ENCODE measurements at regions not wholly inside any gene's neighbourhood (a gene's known extent, or its start where the extent isn't known, plus 50 kb on each side); places are given as distances from the start of the nearest gene placed in this dataset.

DNA sequence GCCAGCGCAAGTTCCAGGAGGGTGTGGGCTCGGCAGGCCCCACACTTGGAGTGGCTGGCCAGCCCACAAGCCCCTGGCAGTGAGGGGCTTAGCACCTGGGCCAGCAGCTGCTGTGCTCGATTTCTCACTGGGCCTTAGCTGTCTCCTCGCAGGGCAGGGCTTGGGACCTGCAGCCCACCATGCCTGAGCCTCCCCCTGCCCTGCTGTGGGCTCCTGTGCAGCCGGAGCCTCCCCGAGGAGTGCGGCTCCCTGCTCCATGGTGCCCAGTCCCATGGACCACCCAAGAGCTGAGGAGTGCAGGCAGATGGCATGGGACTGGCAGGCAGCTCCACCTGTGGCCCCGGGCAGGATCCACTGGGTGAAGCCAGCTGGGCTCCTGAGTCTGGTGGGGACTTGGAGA, 139.2 kb upstream of the CXCL13 start:
- TF ChIP-seq POLR2A (IDR thresholded peaks at IDR 0.05): no peak
- TF ChIP-seq POLR2AphosphoS5 (IDR thresholded peaks at IDR 0.05): no peak
- TF ChIP-seq EP300 (IDR thresholded peaks at IDR 0.05; ENCODE audit: low read depth): no peak
- TF ChIP-seq, protein P1, sequence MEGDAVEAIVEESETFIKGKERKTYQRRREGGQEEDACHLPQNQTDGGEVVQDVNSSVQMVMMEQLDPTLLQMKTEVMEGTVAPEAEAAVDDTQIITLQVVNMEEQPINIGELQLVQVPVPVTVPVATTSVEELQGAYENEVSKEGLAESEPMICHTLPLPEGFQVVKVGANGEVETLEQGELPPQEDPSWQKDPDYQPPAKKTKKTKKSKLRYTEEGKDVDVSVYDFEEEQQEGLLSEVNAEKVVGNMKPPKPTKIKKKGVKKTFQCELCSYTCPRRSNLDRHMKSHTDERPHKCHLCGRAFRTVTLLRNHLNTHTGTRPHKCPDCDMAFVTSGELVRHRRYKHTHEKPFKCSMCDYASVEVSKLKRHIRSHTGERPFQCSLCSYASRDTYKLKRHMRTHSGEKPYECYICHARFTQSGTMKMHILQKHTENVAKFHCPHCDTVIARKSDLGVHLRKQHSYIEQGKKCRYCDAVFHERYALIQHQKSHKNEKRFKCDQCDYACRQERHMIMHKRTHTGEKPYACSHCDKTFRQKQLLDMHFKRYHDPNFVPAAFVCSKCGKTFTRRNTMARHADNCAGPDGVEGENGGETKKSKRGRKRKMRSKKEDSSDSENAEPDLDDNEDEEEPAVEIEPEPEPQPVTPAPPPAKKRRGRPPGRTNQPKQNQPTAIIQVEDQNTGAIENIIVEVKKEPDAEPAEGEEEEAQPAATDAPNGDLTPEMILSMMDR (IDR thresholded peaks at IDR 0.05): no peak
- Histone ChIP-seq H3K36me3 (no peaks in the 10 kb centered on the region), H3K4me3 (no peak overlapping the region), H3K4me1 (no peaks in the 10 kb centered on the region), H3K9me3 (no peaks in the 10 kb centered on the region), H3K27me3 (no peaks in the 10 kb centered on the region), H3K27ac (no peak overlapping the region)
- in situ Hi-C loops (cut with MboI; ENCODE audit: low pct_ligation_motif_present in 1 of 4, low pct_unique_long_range_greater_than_20kb in 1 of 4, low sequenced_read_pairs in 3 of 4) (loop anchor here in 1 of 4 donors (25.0 kb wide), 1 partner anchor 121 kb away; no protein-coding TSS in a partner anchor), intact Hi-C loops (cut with DNase I; ENCODE audit: low total_unique reads) (no loop called here)
- whole genome bisulfite sequencing, 2 donors (ENCODE audit: low coverage in 1 of 2): 97% methylated on average over 6 of the region's 8 CpGs; no CpG with 5 or more reads in 1 of the 2 donors
- no peak for DNase-seq

DNA sequence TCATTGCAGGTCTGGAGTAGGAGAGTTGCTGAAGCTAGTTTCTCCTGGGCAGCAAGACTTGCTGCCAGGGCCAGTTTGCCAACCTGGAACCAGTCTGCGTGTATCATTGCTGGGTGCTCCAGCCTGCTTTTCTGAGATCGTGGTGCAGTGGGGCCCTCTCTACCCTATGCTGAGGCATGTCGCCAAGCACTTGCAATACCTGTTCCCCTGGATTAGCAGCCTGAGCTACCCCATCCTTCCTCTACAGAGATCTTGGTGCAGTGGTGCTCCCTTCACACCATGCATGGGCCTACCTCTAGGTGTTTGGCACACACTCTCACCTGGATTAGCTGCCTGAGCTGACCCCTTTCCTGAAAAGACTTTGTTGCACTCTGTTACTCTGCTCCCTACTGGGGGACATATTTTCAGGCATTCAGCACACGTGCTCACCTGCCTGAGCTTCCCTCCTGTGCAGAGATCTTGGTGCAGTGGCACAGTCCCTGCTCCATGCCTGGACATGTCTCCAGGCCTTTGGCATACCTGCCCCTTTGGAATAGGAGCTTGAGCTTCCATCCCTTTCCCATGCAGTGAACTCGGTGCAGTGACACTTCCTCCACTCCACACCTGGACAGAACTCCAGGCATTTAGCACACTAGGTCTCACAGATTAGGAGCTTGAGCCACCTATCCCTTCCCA, 133.7 kb upstream of the CXCL13 start:
- DNase-seq: no peak
- 81% methylated on average over 5 of the region's 5 CpGs; no CpG with 5 or more reads in 1 of the 2 donors for WGBS, 2 donors (ENCODE audit: low coverage in 1 of 2)
- intact Hi-C loops (cut with DNase I; ENCODE audit: low total_unique reads): no loop called here

DNA sequence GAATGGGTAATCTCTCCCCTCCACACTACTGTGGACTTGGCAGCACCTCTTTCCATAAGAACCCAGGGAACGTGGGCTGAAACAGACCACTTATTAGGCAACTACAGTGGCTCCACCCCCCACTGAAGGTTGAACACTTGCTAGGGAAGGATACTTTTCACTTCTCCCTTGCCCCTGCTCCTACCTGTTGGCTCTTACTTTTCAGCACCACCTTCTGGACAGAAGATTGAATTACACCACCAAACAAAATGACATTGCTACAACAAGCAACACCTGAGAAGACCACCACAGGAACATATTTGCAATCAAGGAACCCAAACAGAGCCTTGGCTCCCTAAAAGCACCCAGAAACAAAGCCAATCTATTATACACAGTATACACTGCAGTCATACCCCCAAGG, 132.1 kb upstream of the CXCL13 start:
- no peaks in the 10 kb centered on the region for H3K36me3 ChIP-seq

More for the DNA sequence above, 133.7 kb upstream of the CXCL13 start:
- peaks cover 9% of the 10 kb centered on the region for H3K27me3 ChIP-seq
- no peak overlapping the region for H3K4me3 ChIP-seq
- no peaks in the 10 kb centered on the region for H3K4me1 ChIP-seq
- TF ChIP-seq POLR2A (IDR thresholded peaks at IDR 0.05): no peak
- TF ChIP-seq POLR2AphosphoS5 (IDR thresholded peaks at IDR 0.05): no peak
- no peak for TF ChIP-seq EP300 (IDR thresholded peaks at IDR 0.05; ENCODE audit: low read depth)
- TF ChIP-seq, protein P1 (IDR thresholded peaks at IDR 0.05): no peak
- no peak overlapping the region for H3K27ac ChIP-seq
- no peaks in the 10 kb centered on the region for H3K9me3 ChIP-seq
- in situ Hi-C loops (cut with MboI; ENCODE audit: low pct_ligation_motif_present in 1 of 4, low pct_unique_long_range_greater_than_20kb in 1 of 4, low sequenced_read_pairs in 3 of 4): loop anchor here in 1 of 4 donors (25.0 kb wide), 1 partner anchor 115 kb away; no protein-coding TSS in a partner anchor
- H3K36me3 ChIP-seq: no peaks in the 10 kb centered on the region

DNA sequence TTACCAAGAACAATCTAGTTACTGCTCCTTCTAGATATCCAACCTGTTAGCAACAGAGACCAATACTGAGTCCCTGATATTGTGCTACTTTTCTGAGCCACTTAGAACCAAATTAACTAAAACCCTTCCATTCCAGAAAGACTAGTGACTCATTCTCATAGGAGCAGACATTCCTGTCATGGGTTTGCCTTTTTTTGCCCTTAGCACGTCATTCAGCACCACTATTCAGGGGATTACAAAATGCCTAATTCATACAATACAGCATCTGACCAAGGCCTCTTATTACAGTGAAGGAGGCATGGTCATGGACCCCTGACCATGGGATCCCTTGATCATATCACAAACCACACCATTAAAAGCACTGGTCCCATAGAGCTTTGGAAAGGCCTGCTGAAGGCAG, 123.8 kb upstream of the CXCL13 start:
- WGBS, 2 donors (ENCODE audit: low coverage in 1 of 2): 100% methylated on average over 1 of the region's 1 CpG; no CpG with 5 or more reads in 1 of the 2 donors
- DNase-seq: no peak
- Histone ChIP-seq H3K36me3 (no peaks in the 10 kb centered on the region), H3K4me3 (no peak overlapping the region), H3K4me1 (no peaks in the 10 kb centered on the region), H3K27ac (no peak overlapping the region), H3K27me3 (no peaks in the 10 kb centered on the region), H3K9me3 (no peaks in the 10 kb centered on the region)
- in situ Hi-C loops (cut with MboI; ENCODE audit: low pct_ligation_motif_present in 1 of 4, low pct_unique_long_range_greater_than_20kb in 1 of 4, low sequenced_read_pairs in 3 of 4) (no loop called here), intact Hi-C loops (cut with DNase I; ENCODE audit: low total_unique reads) (no loop called here)
- TF ChIP-seq, protein P1 (IDR thresholded peaks at IDR 0.05): no peak
- TF ChIP-seq POLR2A (IDR thresholded peaks at IDR 0.05) (no peak), POLR2AphosphoS5 (IDR thresholded peaks at IDR 0.05) (no peak), EP300 (IDR thresholded peaks at IDR 0.05; ENCODE audit: low read depth) (no peak)

More for the DNA sequence above, 132.1 kb upstream of the CXCL13 start:
- 65% methylated on average over 1 of the region's 1 CpG; no CpG with 5 or more reads in 1 of the 2 donors for whole genome bisulfite sequencing, 2 donors (ENCODE audit: low coverage in 1 of 2)
- no peak overlapping the region for H3K27ac ChIP-seq
- no peaks in the 10 kb centered on the region for H3K4me1 ChIP-seq
- intact Hi-C loops (cut with DNase I; ENCODE audit: low total_unique reads) (no loop called here), in situ Hi-C loops (cut with MboI; ENCODE audit: low pct_ligation_motif_present in 1 of 4, low pct_unique_long_range_greater_than_20kb in 1 of 4, low sequenced_read_pairs in 3 of 4) (loop anchor here in 1 of 4 donors (25.0 kb wide), 1 partner anchor 114 kb away; no protein-coding TSS in a partner anchor)
- TF ChIP-seq, protein P1 (IDR thresholded peaks at IDR 0.05): peak; percentile 7 to 35 (median 34)
- TF ChIP-seq POLR2A (IDR thresholded peaks at IDR 0.05) (no peak), POLR2AphosphoS5 (IDR thresholded peaks at IDR 0.05) (no peak), EP300 (IDR thresholded peaks at IDR 0.05; ENCODE audit: low read depth) (no peak)
- no peak for DNase-seq
- peaks cover 9% of the 10 kb centered on the region for H3K27me3 ChIP-seq
- H3K9me3 ChIP-seq: no peaks in the 10 kb centered on the region
- no peak overlapping the region for H3K4me3 ChIP-seq
